Uterus (tissue), 2 donors: ENCODE measurements at regions not wholly inside any gene's neighbourhood (a gene's known extent, or its start where the extent isn't known, plus 50 kb on each side); places are given as distances from the start of the nearest gene placed in this dataset.

Source experiments
- CTCF ChIP-seq, 4 experiments: fragments of 200-600 bp in 2 of 4; fragments of 450-650 bp in 2 of 4; sonication (generic) in 2 of 4; IDR thresholded peaks; one replicate each; pipeline ENCODE4 v1.5.1; 2016 to 2019; ENCODE audit warnings: antibody characterized with exemption in 4 of 4, mild to moderate bottlenecking in 2 of 4, moderate library complexity in 1 of 4
- POLR2A ChIP-seq, 2 donors: fragments of 450-650 bp; IDR thresholded peaks; one replicate each; pipeline ENCODE4 v1.6.1; 2016; ENCODE audit warnings: antibody characterized with exemption in 2 of 2, mild to moderate bottlenecking in 1 of 2, moderate library complexity in 1 of 2

DNA sequence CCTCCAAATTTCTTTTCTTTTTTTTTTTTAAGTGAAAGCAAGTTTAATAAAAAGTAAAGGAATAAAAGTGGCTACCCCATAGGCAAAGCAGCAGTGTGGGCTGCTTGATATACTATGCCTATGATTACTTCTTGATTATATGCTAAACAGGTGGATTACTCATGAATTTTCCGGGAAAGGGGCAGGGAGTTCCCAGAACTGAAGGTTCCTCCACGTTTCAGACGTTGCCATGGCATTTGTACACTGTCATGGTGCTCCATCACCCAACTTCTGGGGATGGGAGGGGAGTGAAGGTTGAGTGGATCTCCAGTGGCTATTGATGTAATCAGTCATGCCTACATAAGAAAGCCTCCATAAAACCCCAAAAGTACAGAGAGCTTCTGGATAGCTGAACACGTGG is 176.2 kb downstream of the CYP26B1 start:
- TF ChIP-seq POLR2A (IDR thresholded peaks at IDR 0.05) (no peak), CTCF (IDR thresholded peaks at IDR 0.05) (no peak)
